Right cardiac atrium (tissue), 5 donors: ENCODE measurements at regions not wholly inside any gene's neighbourhood (a gene's known extent, or its start where the extent isn't known, plus 50 kb on each side); places are given as distances from the start of the nearest gene placed in this dataset.

ENCODE experiments used
- ATAC-seq, 2 donors: fragments of 200-7000 bp; cut with Tn5 transposase; one replicate each; pipeline versions ENCODE4 v1.8.0 to v1.9.1; 2020; ENCODE audit warnings: moderate library complexity in 2 of 2, mild to moderate bottlenecking in 1 of 2
- DNase-seq, 3 donors: peaks; one replicate each; pipeline ENCODE4 v3.0.0-alpha.2; 2020
- H3K27ac ChIP-seq: one replicate; pipeline ENCODE4 v1.5.1; 2013; ENCODE audit warnings: mild to moderate bottlenecking, low read length, control low read depth, moderate library complexity
- H3K27me3 ChIP-seq: one replicate; pipeline ENCODE4 v1.6.1; 2013; ENCODE audit not compliant: control insufficient read depth, insufficient read depth
- H3K4me1 ChIP-seq: one replicate; pipeline ENCODE4 v1.6.1; 2013; ENCODE audit warnings: low read length; ENCODE audit not compliant: control insufficient read depth, insufficient read depth
- H3K4me3 ChIP-seq: one replicate; pipeline ENCODE4 v1.5.1; 2013; ENCODE audit warnings: low read length, control low read depth
- H3K9me3 ChIP-seq: one replicate; pipeline ENCODE4 v1.6.1; 2013; ENCODE audit warnings: low read length; ENCODE audit not compliant: control insufficient read depth
- WGBS: extraction: QIAGEN DNeasy Blood & Tissue Kit; methylation state at CpG from one replicate; pipeline ENCODE4 v1.1.7; 2013; 5-methylcytosine and 5-hydroxymethylcytosine counted together
- intact Hi-C, 4 donors: fragments of 100-400 bp; cut with DNase I; formaldehyde crosslinking; loops; one replicate each; pipeline versions ENCODE4 v1.11.0 to v1.14.0; 2022 to 2023
- donor health status: healthy with polysubstance abuse.
- donor health status: DM: no; HTN: yes; CAD: no.
- donor health status: DM: no; HTN: no; CAD: no.
- donor health status: DM: no; HTN: yes; CAD: no; lungs with severe emphysema.
- donor health status: DM: yes; HTN: yes; CAD: no.

- intact Hi-C loops = no loop called here
- ATAC-seq = peak in 1 of 2 donors; percentile 51
Measured at GRCh38 chr5:86909418-86910295, 291.9 kb downstream of the COX7C start.

GRCh38 chr5:86917117-86917579, 299.4 kb downstream of the COX7C start:
- Histone ChIP-seq H3K27me3 (no peaks in the 10 kb centered on the region), H3K4me3 (no peak overlapping the region), H3K4me1 (no peaks in the 10 kb centered on the region), H3K9me3 (no peaks in the 10 kb centered on the region), H3K27ac (no peak overlapping the region)
- 10% methylated on average over 2 of the region's 2 CpGs for WGBS
- intact Hi-C loops = no loop called here
- no peak for DNase-seq
- no peak for ATAC-seq

More at GRCh38 chr5:86909418-86910295, 291.9 kb downstream of the COX7C start:
- Histone ChIP-seq H3K4me1 (no peaks in the 10 kb centered on the region), H3K4me3 (no peak overlapping the region), H3K27ac (no peak overlapping the region), H3K9me3 (no peaks in the 10 kb centered on the region), H3K27me3 (no peaks in the 10 kb centered on the region)
- DNase-seq = no peak
- 51% methylated on average over 6 of the region's 6 CpGs for WGBS

DNA sequence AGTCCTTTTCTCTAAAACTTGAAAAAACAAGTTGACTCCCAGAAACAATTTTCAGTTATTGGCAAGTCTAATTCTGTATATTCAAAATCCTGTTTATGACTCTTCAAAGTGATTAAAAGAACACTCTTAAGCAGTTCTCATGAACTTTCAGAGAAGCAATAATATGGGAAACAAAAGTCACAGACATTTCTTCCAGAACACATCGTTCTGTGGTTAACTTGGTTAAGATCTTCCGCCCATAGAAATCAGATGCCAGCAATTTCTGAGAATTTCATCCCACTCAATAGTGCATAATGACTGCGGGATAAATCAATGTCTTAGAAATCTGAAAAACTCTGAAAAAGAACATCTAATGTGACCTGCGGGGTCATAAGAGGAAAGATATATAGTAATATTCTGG, 300.5 kb downstream of the COX7C start:
- DNase-seq = no peak
- no peak for ATAC-seq
- Histone ChIP-seq H3K9me3 (no peaks in the 10 kb centered on the region), H3K4me3 (no peak overlapping the region), H3K27ac (no peak overlapping the region), H3K27me3 (no peaks in the 10 kb centered on the region), H3K4me1 (no peaks in the 10 kb centered on the region)
- 68% methylated on average over 4 of the region's 4 CpGs for WGBS
- intact Hi-C loops = no loop called here

- Histone ChIP-seq H3K27ac (no peak overlapping the region), H3K9me3 (no peaks in the 10 kb centered on the region), H3K4me1 (no peaks in the 10 kb centered on the region), H3K4me3 (no peak overlapping the region), H3K27me3 (no peaks in the 10 kb centered on the region)
- DNase-seq (no peak), ATAC-seq (no peak)
- intact Hi-C loops = no loop called here
- 87% methylated on average over 1 of the region's 1 CpG for WGBS
Measured at GRCh38 chr5:86926033-86926432, 308.3 kb downstream of the COX7C start.

GRCh38 chr5:86929123-86929766, 311.5 kb downstream of the COX7C start:
- Histone ChIP-seq H3K4me1 (no peaks in the 10 kb centered on the region), H3K4me3 (no peak overlapping the region), H3K27ac (no peak overlapping the region), H3K9me3 (no peaks in the 10 kb centered on the region), H3K27me3 (no peaks in the 10 kb centered on the region)
- ATAC-seq (no peak), DNase-seq (no peak)
- 55% methylated on average over 8 of the region's 8 CpGs for WGBS
- intact Hi-C loops = no loop called here

DNA sequence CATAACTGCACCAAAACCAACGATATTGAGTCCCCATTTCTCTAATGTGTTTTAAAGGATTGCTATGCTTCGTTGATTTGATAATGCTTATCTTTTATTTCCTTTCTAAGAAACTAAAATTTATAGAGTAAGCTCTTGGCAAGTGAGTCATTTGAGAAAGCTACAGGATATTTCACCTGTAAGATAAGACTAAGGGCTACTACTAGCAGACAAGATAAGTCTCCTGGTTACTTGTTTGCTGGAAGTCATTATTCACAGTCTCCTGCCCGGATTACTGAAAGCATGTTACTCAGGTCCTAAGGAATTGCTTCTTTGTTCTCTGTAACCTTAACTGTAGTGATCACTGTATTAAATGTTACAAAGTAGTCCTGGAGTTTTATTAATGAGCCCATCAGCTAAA, 315.9 kb upstream of the RASA1 start:
- Histone ChIP-seq H3K27me3 (no peaks in the 10 kb centered on the region), H3K4me1 (no peaks in the 10 kb centered on the region), H3K9me3 (no peaks in the 10 kb centered on the region), H3K27ac (no peak overlapping the region), H3K4me3 (no peak overlapping the region)
- intact Hi-C loops = no loop called here
- ATAC-seq (no peak), DNase-seq (no peak)
- 63% methylated on average over 3 of the region's 3 CpGs for WGBS

- WGBS = 94% methylated on average over 1 of the region's 1 CpG
- H3K4me3 ChIP-seq = no peak overlapping the region
- no peaks in the 10 kb centered on the region for H3K27me3 ChIP-seq
- DNase-seq = no peak
- no peaks in the 10 kb centered on the region for H3K4me1 ChIP-seq
- intact Hi-C loops = loop anchor here in 2 of 4 donors (5.0 kb wide), 1 partner anchor 83 kb away; no protein-coding TSS in a partner anchor
- no peaks in the 10 kb centered on the region for H3K9me3 ChIP-seq
- ATAC-seq = no peak
- no peak overlapping the region for H3K27ac ChIP-seq
Measured at GRCh38 chr5:86964889-86965288, 302.8 kb upstream of the RASA1 start.

- WGBS = 9% methylated on average over 4 of the region's 4 CpGs
Measured at GRCh38 chr5:86968301-86968753, 299.4 kb upstream of the RASA1 start.

GRCh38 chr5:86970361-86970760, 297.3 kb upstream of the RASA1 start:
- no peak overlapping the region for H3K4me3 ChIP-seq
- H3K27me3 ChIP-seq = no peaks in the 10 kb centered on the region
- intact Hi-C loops = no loop called here
- ATAC-seq (no peak), DNase-seq (peak in 1 of 3 donors; percentile 25)
- H3K27ac ChIP-seq = no peak overlapping the region
- no peaks in the 10 kb centered on the region for H3K9me3 ChIP-seq
- WGBS = 81% methylated on average over 3 of the region's 3 CpGs
- H3K4me1 ChIP-seq = no peaks in the 10 kb centered on the region

More at GRCh38 chr5:86968301-86968753, 299.4 kb upstream of the RASA1 start:
- Histone ChIP-seq H3K4me3 (no peak overlapping the region), H3K9me3 (no peaks in the 10 kb centered on the region), H3K27ac (no peak overlapping the region), H3K27me3 (no peaks in the 10 kb centered on the region), H3K4me1 (no peaks in the 10 kb centered on the region)
- intact Hi-C loops = loop anchor here in 3 of 4 donors (2.0 to 5.0 kb wide), 2 partner anchors 86 to 88 kb away; no protein-coding TSS in a partner anchor
- DNase-seq (peak; percentile 40 to 81 (median 68)), ATAC-seq (peak; percentile 65 to 84)

GRCh38 chr5:86971034-86971571, 296.6 kb upstream of the RASA1 start:
- 33% methylated on average over 4 of the region's 4 CpGs for WGBS
- Histone ChIP-seq H3K27me3 (no peaks in the 10 kb centered on the region), H3K4me1 (no peaks in the 10 kb centered on the region), H3K27ac (no peak overlapping the region), H3K9me3 (no peaks in the 10 kb centered on the region), H3K4me3 (no peak overlapping the region)
- no peak for DNase-seq
- peak; percentile 25 to 82 for ATAC-seq
- intact Hi-C loops = no loop called here

DNA sequence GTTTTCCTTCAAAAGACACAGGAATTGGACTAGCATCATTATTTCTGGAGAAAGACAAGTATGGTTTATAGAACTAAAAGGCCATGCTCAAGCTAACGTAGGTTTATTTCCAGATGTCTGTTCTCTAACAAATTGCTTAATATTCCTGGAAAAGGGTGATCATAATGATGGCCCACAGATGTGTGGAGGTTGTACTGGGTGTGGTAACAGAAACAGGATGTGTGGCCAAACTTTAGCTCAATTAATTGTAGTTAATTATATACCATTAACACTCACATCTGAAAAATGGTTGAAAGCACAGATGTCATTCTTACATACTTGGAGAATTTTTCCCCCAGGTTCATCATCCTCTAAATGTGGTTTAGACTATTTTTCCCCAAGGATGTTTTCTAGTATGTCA, 292.7 kb upstream of the RASA1 start:
- H3K27me3 ChIP-seq = no peaks in the 10 kb centered on the region
- H3K27ac ChIP-seq = no peak overlapping the region
- no peaks in the 10 kb centered on the region for H3K4me1 ChIP-seq
- no peak for DNase-seq
- no peak overlapping the region for H3K4me3 ChIP-seq
- 35% methylated on average over 1 of the region's 1 CpG for WGBS
- intact Hi-C loops = no loop called here
- no peak for ATAC-seq
- H3K9me3 ChIP-seq = no peaks in the 10 kb centered on the region
